ENCODE measurements at regions not wholly inside any gene's neighbourhood (a gene's known extent, or its start where the extent isn't known, plus 50 kb on each side); places are given as distances from the start of the nearest gene placed in this dataset.

GRCh38 chr1:14020006-14020405 lies 320.0 kb downstream of the PRDM2 start:
- no peak for FAIRE-seq
- no peak for TF ChIP-seq CTCF (IDR thresholded peaks at IDR 0.05; ENCODE audit: insufficient read depth, low read length, severe bottlenecking)
- Histone ChIP-seq H3K27me3 (ENCODE audit: control insufficient read depth, insufficient read depth, low read length) (no peaks in the 10 kb centered on the region), H3K36me3 (ENCODE audit: control insufficient read depth, insufficient read depth, low read length) (no peaks in the 10 kb centered on the region), H3K4me3 (ENCODE audit: low read depth, low read length) (no peak overlapping the region)
- no peak for DNase-seq (ENCODE audit: low read depth)

GRCh38 chr1:14027099-14027498 lies 327.1 kb downstream of the PRDM2 start:
- TF ChIP-seq CTCF (IDR thresholded peaks at IDR 0.05; ENCODE audit: insufficient read depth, low read length, severe bottlenecking): no peak
- DNase-seq (ENCODE audit: low read depth): no peak
- H3K4me3 ChIP-seq (ENCODE audit: low read depth, low read length): no peak overlapping the region
- FAIRE-seq: no peak
- H3K27me3 ChIP-seq (ENCODE audit: control insufficient read depth, insufficient read depth, low read length): no peaks in the 10 kb centered on the region
- no peaks in the 10 kb centered on the region for H3K36me3 ChIP-seq (ENCODE audit: control insufficient read depth, insufficient read depth, low read length)

- Histone ChIP-seq H3K4me3 (ENCODE audit: low read depth, low read length) (no peak overlapping the region), H3K27me3 (ENCODE audit: control insufficient read depth, insufficient read depth, low read length) (no peaks in the 10 kb centered on the region), H3K36me3 (ENCODE audit: control insufficient read depth, insufficient read depth, low read length) (no peaks in the 10 kb centered on the region)
- DNase-seq (ENCODE audit: low read depth) (no peak), FAIRE-seq (no peak)
- no peak for TF ChIP-seq CTCF (IDR thresholded peaks at IDR 0.05; ENCODE audit: insufficient read depth, low read length, severe bottlenecking)
These were observed 331.5 kb downstream of the PRDM2 start for GRCh38 chr1:14031461-14031860.

GRCh38 chr1:14034506-14034905 lies 334.5 kb downstream of the PRDM2 start:
- no peaks in the 10 kb centered on the region for H3K36me3 ChIP-seq (ENCODE audit: control insufficient read depth, insufficient read depth, low read length)

GRCh38 chr1:14037101-14037847 lies 337.3 kb downstream of the PRDM2 start:
- no peak for FAIRE-seq
- H3K4me3 ChIP-seq (ENCODE audit: low read depth, low read length): no peak overlapping the region
- peak; percentile 21 for DNase-seq (ENCODE audit: low read depth)
- no peaks in the 10 kb centered on the region for H3K36me3 ChIP-seq (ENCODE audit: control insufficient read depth, insufficient read depth, low read length)
- no peaks in the 10 kb centered on the region for H3K27me3 ChIP-seq (ENCODE audit: control insufficient read depth, insufficient read depth, low read length)
- TF ChIP-seq CTCF (IDR thresholded peaks at IDR 0.05; ENCODE audit: insufficient read depth, low read length, severe bottlenecking): no peak

More at GRCh38 chr1:14034506-14034905, 334.5 kb downstream of the PRDM2 start:
- no peak for TF ChIP-seq CTCF (IDR thresholded peaks at IDR 0.05; ENCODE audit: insufficient read depth, low read length, severe bottlenecking)
- H3K4me3 ChIP-seq (ENCODE audit: low read depth, low read length): no peak overlapping the region
- FAIRE-seq: no peak
- H3K27me3 ChIP-seq (ENCODE audit: control insufficient read depth, insufficient read depth, low read length): no peaks in the 10 kb centered on the region
- no peak for DNase-seq (ENCODE audit: low read depth)

Data from bronchial epithelial cell (primary cell).